COR-L47 (cell line): ENCODE measurements at regions not wholly inside any gene's neighbourhood (a gene's known extent, or its start where the extent isn't known, plus 50 kb on each side); places are given as distances from the start of the nearest gene placed in this dataset.
"Not testable (repeated sequence)": the region's sequence is repeated elsewhere in the genome, so short reads cannot be mapped to it uniquely, and the experiment has no call there.

Experiments
- DNase-seq: peaks from one replicate; lab custom pipeline; 2025; lab: John Stamatoyannopoulos, UW

- DNase-seq = no peak
These were observed 152.4 kb downstream of the THBS2 start for GRCh38 chr6:169101036-169101805.

DNA sequence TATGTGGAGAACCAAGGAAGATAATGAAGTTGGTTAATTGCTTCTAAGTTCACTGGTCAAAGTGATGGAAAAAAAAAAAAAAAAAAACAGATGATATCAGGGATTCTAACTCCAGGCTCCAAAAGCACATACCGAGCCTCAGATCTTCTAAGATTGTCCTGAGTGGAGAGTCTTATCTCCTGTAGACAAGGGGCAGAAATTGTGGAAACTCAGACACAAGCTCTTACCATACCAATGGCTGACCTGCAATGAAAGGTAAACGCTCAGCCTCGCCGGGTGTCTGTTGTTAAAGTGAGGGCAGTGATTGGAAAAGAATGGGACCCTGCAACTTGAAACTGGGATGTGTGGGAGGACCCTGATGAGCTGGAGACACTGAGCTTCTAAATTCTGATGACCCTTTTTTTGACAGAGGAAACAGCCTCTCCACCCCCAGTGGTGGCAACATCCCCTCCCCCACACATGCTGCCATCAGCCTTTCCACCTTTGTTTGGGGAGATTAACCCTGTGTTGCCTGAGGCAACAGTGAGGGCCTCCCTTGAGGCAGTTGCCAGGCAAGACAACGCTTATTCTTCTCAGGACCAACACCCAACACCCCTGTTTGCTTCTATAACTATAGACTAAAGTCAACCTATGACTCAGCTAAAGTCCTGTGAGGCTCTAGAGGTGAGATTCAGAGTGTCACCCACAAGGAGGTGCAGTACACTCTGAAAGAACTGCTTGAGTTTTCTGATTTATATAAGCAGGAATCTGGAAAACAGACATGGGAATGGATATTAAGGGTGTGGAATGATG is 154.0 kb downstream of the THBS2 start:
- DNase-seq = no peak

DNA sequence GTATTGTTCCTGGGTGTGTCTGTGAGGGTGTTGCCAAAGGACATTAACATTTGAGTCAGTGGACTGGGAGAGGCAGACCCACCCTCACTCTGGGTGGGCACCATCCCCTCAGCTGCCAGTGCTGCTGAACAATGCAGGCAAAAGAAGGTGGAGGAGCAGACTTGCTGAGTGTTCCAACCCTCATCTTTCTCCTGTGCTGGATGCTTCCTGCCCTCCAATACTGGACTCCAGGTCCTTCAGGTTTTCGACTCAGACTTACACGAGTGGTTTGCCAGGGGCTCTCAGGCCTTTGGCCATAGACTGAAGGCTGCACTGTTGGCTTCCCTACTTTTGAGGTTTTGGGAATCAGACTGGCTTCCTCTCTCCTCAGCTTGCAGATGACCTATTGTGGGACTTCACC is 155.0 kb downstream of the THBS2 start:
- not testable (repeated sequence) for DNase-seq

DNA sequence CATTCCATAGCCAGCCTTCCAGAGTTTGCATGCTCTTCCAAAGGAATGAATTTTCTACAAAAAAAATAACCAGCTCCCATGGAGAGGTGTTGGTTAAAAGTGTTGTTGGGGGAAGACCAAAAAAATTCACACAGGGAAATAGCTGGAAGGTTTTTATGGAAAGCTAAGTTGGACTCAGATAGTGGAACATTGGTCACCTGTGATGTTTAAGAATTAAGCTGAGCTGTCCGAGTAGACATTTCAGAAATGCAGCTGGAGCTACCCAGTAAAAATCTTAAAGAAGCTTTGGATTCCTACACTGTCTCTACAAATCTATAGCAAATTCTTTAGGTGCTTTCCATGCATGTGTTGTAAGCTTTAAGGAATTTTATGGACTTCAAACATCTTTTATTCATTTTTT is 155.5 kb downstream of the THBS2 start:
- no peak for DNase-seq

DNA sequence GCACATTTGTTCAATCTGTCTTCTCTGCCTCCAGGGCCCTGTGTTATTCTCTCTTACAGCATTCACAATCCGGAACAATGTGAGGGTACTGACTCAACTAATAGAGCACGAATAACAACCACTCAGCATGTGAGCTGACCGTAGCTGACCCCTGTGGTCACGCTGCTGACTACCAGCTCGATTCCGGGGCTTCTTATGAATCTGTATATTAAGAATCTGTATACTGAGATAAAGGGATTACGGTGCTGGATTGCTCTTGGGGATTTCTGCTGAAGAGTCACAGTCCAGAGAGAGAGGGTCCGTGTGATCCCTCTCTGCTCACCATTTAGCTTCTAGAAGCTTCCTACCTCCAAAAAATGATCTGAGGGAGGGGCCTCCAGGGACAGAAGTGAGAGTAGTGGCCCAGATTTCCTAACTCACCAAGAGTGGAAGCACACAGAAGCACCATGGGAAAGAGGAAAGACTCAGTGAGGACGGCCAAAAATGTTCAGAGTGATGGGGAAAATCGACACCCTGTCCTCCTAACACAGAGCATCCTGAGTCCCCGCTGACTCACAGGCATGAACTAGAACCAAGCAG is 156.2 kb downstream of the THBS2 start:
- DNase-seq = no peak

DNA sequence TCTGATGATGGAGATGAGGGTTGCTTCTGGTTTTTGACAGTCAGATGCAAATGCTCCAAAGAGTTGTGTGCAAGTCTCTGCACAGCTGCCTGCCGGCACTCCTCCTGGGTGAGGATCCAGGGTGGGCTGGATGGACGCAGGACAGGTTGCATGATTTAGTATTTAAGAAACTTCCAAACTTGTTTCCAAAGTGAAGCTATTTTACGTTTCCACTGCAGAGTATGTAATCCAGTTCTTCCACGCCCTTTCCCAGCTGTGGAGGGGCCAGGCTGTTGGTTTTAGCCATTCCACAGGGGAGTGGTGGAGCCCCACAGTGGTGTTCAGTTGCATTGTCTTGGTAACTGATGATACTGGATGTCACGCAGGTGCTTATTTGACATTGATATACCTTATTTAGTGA is 157.3 kb downstream of the THBS2 start:
- no peak for DNase-seq

DNA sequence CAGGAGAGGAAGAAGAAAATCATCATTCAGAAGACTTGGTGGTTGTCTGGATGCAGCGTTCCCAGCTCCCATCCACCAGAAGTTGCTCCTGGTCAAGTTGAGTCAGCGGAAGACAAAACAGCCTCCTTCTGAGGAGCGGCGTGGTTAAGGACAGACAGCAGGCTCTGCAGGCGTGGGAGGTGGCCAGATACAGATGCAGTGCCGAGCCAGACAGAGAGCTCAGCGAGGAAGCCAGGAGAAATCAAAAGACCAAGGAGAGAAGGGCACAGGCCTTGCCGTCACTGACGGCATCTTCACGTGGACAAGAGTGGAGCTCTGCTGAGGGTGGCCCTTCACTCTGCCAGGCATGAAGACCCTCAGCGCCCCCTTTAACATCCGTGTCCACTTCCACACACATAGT is 158.5 kb downstream of the THBS2 start:
- no peak for DNase-seq

DNA sequence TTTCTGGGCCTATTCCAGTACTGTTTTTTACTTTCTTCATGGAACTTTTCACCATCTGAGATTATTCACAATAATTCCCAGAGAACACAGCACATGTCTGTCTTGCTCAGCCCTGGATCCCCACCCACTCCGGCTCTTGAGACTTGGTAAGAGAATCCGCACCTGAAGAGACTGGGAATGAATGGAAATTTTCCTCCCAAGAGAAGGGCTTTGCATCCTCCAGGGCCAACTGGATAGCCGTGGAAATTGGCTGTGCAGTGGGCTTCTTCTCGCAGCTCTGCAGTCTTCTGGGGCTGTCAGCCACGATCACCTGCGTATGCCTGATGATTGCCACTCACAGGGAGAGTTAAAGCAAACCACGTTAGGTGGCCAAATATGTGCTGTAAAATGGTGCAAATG is 159.1 kb downstream of the THBS2 start:
- DNase-seq = no peak

DNA sequence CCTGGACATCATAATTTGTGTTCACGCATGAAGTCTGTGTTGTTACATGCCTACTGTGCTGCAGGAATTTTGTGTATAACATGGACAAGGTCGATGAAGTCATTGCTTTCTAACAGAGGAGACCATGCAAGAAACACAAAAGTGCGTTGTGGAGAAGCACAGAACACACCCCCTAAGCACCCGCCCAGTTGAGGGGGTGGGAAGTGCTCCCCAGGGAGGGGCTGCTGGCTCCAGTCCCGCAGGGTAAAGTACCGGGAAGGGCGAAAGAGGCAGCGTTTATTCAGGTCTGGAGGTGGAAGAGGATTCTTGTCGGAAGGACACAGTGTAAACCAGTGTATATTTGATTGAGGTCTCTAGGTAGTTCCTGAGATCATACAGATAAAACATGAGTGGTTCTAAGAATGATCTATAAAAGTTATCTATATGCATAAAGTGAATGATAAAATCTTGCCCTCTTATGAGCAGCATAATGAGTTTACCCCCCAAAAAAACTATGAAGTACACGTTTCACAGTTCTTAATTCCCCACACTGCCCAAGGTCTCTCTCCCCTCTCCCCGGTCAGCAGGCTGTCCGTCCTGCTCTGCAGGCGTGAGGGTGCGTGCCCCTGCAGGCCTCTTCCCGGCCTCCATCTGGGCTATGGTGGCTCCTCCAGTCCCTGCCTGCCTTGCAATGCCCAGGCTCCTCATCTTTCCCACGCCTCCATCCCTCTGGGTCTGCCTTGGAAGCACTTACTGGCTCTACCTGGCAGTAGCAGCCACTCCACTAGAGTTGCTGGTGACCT is 159.7 kb downstream of the THBS2 start:
- no peak for DNase-seq

DNA sequence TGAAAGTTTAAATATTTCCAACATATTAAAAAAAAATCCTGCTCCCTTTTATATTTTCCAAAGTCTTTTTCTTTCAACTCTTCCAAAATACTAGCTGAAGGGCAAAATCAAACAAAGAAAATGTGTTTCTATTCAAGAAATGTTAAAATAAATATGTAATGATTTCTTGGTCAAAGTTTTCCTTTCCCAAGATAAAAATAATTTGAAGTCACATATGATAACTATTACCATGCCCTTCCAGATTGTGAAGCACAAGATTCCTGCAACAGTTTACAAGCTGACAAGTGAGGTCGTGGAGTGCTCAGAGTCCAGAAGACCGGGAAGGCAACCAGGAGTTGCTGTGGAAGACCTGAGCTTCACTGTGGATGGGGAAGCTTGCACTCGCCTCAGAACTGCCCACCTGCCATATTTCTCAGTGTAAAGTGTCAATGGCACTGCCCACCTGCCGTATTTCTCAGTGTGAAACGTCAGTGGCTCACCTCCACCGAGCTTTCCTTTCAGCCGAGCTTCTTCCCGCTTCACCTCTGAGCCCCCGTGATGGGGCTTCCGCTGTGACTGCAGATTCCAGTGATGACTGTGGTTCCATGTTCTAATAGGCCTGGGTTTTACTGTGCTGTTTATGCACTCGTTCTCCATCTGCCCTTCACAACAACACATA is 160.5 kb downstream of the THBS2 start:
- DNase-seq = no peak

DNA sequence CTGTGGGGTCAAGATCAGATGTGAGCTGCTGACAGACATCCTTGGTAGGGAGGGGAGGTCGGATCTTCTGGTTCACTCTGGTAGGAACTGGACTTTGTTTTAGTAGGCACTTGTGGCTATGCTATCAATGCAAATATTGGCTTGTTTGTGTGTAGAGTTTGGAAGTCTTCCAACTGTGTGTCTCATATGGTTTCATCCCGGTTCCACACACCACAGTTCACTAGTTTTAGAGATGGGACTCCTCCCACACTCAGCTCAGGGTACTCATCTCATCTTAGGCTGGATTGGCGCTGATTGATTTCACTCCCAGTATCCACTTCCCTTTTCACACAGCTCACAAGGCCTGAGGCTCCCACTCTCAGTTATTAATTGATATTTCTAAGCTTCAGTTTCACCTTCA is 161.3 kb downstream of the THBS2 start:
- no peak for DNase-seq

DNA sequence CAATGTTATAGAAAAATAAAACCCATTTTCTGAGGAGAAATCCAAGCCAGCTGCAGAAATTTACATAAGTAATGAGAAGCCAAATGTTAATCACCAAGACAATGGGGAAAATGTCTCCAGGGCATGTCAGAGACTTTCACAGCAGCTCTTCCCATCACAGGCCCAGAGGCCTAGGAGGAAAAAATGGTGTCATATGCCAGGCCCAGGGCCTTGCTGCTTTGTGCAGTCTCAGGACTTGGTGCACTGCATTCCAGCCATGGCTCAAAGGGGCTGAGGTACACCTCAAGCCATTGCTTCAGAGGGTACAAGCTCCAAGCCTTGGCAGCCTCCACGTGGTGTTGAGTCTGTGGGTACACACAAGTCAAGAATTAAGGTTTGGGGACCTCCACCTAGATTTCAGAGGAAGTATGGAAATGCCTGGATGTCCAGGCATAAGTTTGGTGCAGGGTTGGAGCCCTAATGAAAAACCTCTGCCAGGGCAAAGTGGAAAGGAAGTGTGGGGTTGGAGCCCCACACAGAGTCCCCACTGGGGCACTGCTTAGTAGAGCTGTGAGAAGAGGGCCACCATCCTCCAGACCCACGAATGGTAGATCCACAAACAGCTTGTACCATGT is 163.0 kb downstream of the THBS2 start:
- DNase-seq = not testable (repeated sequence)

DNA sequence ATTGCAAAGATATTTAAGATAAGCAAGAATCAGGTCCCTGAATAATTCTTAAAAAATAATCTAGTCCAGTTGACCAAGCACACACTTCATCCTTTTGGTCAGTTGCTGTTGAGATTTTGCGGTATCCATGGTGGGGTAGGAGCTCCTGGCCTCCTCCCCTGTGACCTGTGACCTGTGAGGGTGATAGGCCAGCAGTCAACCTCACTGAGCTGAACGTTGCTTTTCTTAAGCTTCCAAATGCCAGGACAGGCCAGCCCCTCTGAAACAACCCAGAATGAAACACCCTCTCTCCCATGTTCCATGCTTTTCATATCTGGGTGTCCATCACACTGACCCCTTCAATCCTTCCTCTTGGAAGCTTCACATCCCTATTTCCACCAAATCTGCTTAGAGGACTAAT is 164.9 kb downstream of the THBS2 start:
- DNase-seq = no peak

- no peak for DNase-seq
These were observed 166.1 kb downstream of the THBS2 start for GRCh38 chr6:169087443-169088041.

GRCh38 chr6:169086616-169087015 is 167.0 kb downstream of the THBS2 start:
- DNase-seq = not testable (repeated sequence)

GRCh38 chr6:169086020-169086419 is 167.6 kb downstream of the THBS2 start:
- no peak for DNase-seq

DNA sequence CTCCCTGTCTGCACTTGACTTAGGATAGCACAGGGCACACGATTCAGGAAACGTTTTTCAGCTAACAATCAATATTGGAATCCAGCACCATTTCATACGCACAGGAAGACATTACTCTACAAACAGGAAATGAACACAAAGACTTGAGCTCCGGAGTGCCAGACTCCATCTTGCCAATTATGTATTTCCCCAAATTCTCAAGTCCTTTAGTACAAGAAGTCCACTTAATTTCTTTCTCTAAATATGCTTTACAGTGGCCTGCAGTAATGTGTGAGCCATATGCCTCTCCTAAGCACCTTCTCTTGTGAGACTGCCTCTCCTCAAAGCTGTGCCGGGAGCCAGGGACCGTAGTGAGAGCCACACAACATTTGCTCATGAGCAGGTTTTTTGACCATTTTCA is 168.2 kb downstream of the THBS2 start:
- DNase-seq = no peak

GRCh38 chr6:169084557-169084956 is 169.1 kb downstream of the THBS2 start:
- not testable (repeated sequence) for DNase-seq

DNA sequence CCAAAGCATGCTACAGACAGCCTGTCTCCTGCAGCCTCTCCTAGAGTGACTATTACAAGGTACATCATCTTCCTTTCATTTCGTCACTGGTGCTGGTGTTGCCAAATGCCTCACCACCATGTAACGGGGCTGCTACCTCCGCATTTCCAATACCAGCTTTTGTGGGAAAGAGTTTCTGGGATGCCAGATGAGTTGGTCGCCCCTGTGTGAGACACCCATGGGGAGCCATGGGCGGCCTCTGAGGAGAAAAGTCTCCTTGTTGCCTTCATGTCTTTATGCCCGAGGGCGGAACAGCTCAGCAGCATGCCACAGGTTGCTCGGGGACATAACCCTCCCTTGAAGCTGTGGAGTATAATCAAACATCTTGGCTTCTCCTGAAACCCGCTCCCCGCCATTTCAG is 169.6 kb downstream of the THBS2 start:
- no peak for DNase-seq

DNA sequence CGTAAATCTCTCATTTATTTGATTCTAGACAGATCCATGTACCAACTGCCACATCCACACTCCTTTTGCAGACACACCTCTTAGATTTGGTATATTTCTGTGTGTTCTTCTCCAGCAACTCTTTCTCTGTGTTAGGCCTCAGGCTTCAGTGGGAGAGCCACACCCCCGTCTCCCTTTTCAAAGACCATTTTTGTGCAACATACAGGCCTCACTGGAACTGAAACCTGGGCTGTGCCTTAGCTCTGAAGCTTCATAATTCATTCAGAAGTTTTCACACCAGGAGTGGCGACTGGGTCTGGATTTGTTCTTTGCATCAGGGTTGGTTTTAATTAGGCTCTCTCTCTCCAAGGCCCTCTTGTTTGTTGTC is 170.2 kb downstream of the THBS2 start:
- DNase-seq = no peak
